WTC11 (cell line): ENCODE measurements at regions not wholly inside any gene's neighbourhood (a gene's known extent, or its start where the extent isn't known, plus 50 kb on each side); places are given as distances from the start of the nearest gene placed in this dataset.

Experiments
- ATAC-seq: fragments of 200-7000 bp; cut with Tn5 transposase; 2 replicates; pipeline ENCODE4 v1.10.0; 2021; ENCODE audit warnings: mild to moderate bottlenecking, moderate library complexity
- CTCF ChIA-PET: fragments of 300-600 bp; sonication (Branson Sonifier 250); formaldehyde crosslinking; loops from one replicate; lab custom pipeline; 2021; ENCODE audit warnings: antibody characterized with exemption; lab: Charles Lee
- POLR2A ChIA-PET: fragments of 350-600 bp; sonication (Branson Sonifier 250); formaldehyde crosslinking; loops from one replicate; lab custom pipeline; 2021; ENCODE audit warnings: antibody characterized with exemption; lab: Charles Lee
- DNase-seq: peaks from one replicate; pipeline ENCODE4 v3.0.0; 2021; ENCODE audit warnings: low spot score
- H3K27ac Mint-ChIP-seq: 2 replicates; pipeline ENCODE4 v1.8.0; 2021; ENCODE audit warnings: mixed read lengths
- H3K27me3 Mint-ChIP-seq: 2 replicates; pipeline ENCODE4 v1.8.0; 2021; ENCODE audit warnings: low read depth, mild to moderate bottlenecking, moderate library complexity, mixed read lengths
- H3K36me3 Mint-ChIP-seq: 2 replicates; pipeline ENCODE4 v1.8.0; 2021; ENCODE audit warnings: mixed read lengths
- H3K4me1 Mint-ChIP-seq: 2 replicates; pipeline ENCODE4 v1.8.0; 2022; ENCODE audit warnings: mixed read lengths
- H3K4me3 Mint-ChIP-seq: 2 replicates; pipeline ENCODE4 v1.8.0; 2021; ENCODE audit warnings: mild to moderate bottlenecking, moderate library complexity, mixed read lengths
- H3K9me3 Mint-ChIP-seq: 2 replicates; pipeline ENCODE4 v1.8.0; 2021; ENCODE audit warnings: mixed read lengths
- AR ChIP-seq: fragments of 250-450 bp; sonication (Bioruptor Pico); IDR thresholded peaks from 2 replicates; pipeline ENCODE4 v1.9.0; 2021; ENCODE audit warnings: mild to moderate bottlenecking
- ATF2 ChIP-seq: sonication (generic); formaldehyde crosslinking; IDR thresholded peaks from 2 replicates; pipeline ENCODE4 v1.8.1; 2022; ENCODE audit warnings: low read depth, missing genetic modification reagents, borderline replicate concordance
- EMX1 ChIP-seq: fragments of 250-450 bp; sonication (Bioruptor Pico); IDR thresholded peaks from 2 replicates; pipeline ENCODE4 v1.8.0; 2021; ENCODE audit warnings: mild to moderate bottlenecking
- ETV6 ChIP-seq: sonication (generic); formaldehyde crosslinking; IDR thresholded peaks from 2 replicates; pipeline ENCODE4 v1.8.1; 2022; ENCODE audit warnings: mild to moderate bottlenecking, missing genetic modification reagents
- HMGA2 ChIP-seq: fragments of 250-450 bp; sonication (Bioruptor Pico); IDR thresholded peaks from 2 replicates; pipeline ENCODE4 v1.4.0; 2021; ENCODE audit warnings: mild to moderate bottlenecking, moderate library complexity
- JAZF1 ChIP-seq: fragments of 250-450 bp; sonication (Bioruptor Pico); IDR thresholded peaks from 2 replicates; pipeline ENCODE4 v1.9.0; 2021; ENCODE audit warnings: moderate library complexity, mild to moderate bottlenecking, inconsistent platforms
- MAX ChIP-seq: sonication (generic); formaldehyde crosslinking; IDR thresholded peaks from 2 replicates; pipeline ENCODE4 v1.8.0; 2022; ENCODE audit warnings: mild to moderate bottlenecking, missing genetic modification reagents
- MXD4 ChIP-seq: fragments of 250-450 bp; sonication (Bioruptor Pico); IDR thresholded peaks from 2 replicates; pipeline ENCODE4 v1.8.0; 2021; ENCODE audit warnings: mild to moderate bottlenecking, moderate library complexity, borderline replicate concordance
- NFATC4 ChIP-seq: fragments of 250-450 bp; sonication (Bioruptor Pico); IDR thresholded peaks from 2 replicates; pipeline ENCODE4 v1.9.0; 2021; ENCODE audit warnings: mild to moderate bottlenecking
- NR1H2 ChIP-seq: sonication (generic); formaldehyde crosslinking; IDR thresholded peaks from 2 replicates; pipeline ENCODE4 v1.9.0; 2021; ENCODE audit warnings: mild to moderate bottlenecking, moderate library complexity, missing genetic modification reagents
- OVOL2 ChIP-seq: fragments of 250-450 bp; sonication (Bioruptor Pico); IDR thresholded peaks from 2 replicates; pipeline ENCODE4 v1.9.0; 2021; ENCODE audit warnings: mild to moderate bottlenecking, borderline replicate concordance
- PRDM15 ChIP-seq: sonication (generic); formaldehyde crosslinking; IDR thresholded peaks from 2 replicates; pipeline ENCODE4 v1.8.0; 2022; ENCODE audit warnings: missing genetic modification reagents
- TEAD4 ChIP-seq: sonication (generic); formaldehyde crosslinking; IDR thresholded peaks from 2 replicates; pipeline ENCODE4 v1.8.0; 2022; ENCODE audit warnings: mild to moderate bottlenecking, missing genetic modification reagents
- USF2 ChIP-seq: sonication (generic); formaldehyde crosslinking; IDR thresholded peaks from 2 replicates; pipeline ENCODE4 v1.8.1; 2023; ENCODE audit warnings: mild to moderate bottlenecking, missing genetic modification reagents, moderate library complexity
- ZBTB21 ChIP-seq: sonication (generic); formaldehyde crosslinking; IDR thresholded peaks from 2 replicates; pipeline ENCODE4 v1.8.1; 2023; ENCODE audit warnings: mild to moderate bottlenecking, missing genetic modification reagents, borderline replicate concordance

- no peaks in the 10 kb centered on the region for H3K4me1 Mint-ChIP-seq
- CTCF ChIA-PET, result no interaction called here
- H3K36me3 Mint-ChIP-seq, result no peaks in the 10 kb centered on the region
- DNase-seq, result no peak
- peaks cover 11% of the 10 kb centered on the region for H3K27me3 Mint-ChIP-seq
- no peak overlapping the region for H3K27ac Mint-ChIP-seq
- H3K4me3 Mint-ChIP-seq, result no peak overlapping the region
- H3K9me3 Mint-ChIP-seq, result peaks cover 6% of the 10 kb centered on the region
- POLR2A ChIA-PET, result no interaction called here
- no peak for ATAC-seq
- TF ChIP-seq EMX1 (CRISPR knock-in tag), result no peak
- no peak for TF ChIP-seq PRDM15 (CRISPR knock-in tag)
- TF ChIP-seq MXD4, result no peak
- TF ChIP-seq ZBTB21 (CRISPR knock-in tag), result no peak
- no peak for TF ChIP-seq TEAD4 (CRISPR knock-in tag)
- no peak for TF ChIP-seq MAX (CRISPR knock-in tag)
- no peak for TF ChIP-seq OVOL2 (CRISPR knock-in tag)
- no peak for TF ChIP-seq ATF2 (CRISPR knock-in tag)
- TF ChIP-seq, all 79 proteins: peak for 0
Observed at GRCh38 chr9:34825775-34826174, 115.8 kb upstream of the CCL21 start.

GRCh38 chr9:34823778-34824177 lies 113.8 kb upstream of the CCL21 start:
- ChIA-PET POLR2A (no interaction called here), CTCF (interaction anchor here (0.7 to 1.2 kb wide), 3 partner anchors 15 to 78 kb away, joined by 3 to 5 read pairs (median 3); no protein-coding TSS in a partner anchor)
- Mint-ChIP-seq H3K9me3 (peaks cover 22% of the 10 kb centered on the region), H3K27ac (no peak overlapping the region), H3K4me1 (no peaks in the 10 kb centered on the region), H3K4me3 (no peak overlapping the region), H3K27me3 (peaks cover 11% of the 10 kb centered on the region), H3K36me3 (peaks cover 5% of the 10 kb centered on the region; the same call in 1 of the 2 replicates)
- TF ChIP-seq AR (CRISPR knock-in tag), result no peak
- no peak for TF ChIP-seq HMGA2
- no peak for TF ChIP-seq USF2 (CRISPR knock-in tag)
- TF ChIP-seq JAZF1 (CRISPR knock-in tag), result no peak
- DNase-seq (no peak), ATAC-seq (no peak)

- CTCF ChIA-PET, result interaction anchor here (0.8 to 2.8 kb wide), 5 partner anchors 16 to 175 kb away, joined by 3 to 17 read pairs (median 3); no protein-coding TSS in a partner anchor
- peaks cover 3% of the 10 kb centered on the region; the same call in 1 of the 2 replicates for H3K4me1 Mint-ChIP-seq
- POLR2A ChIA-PET, result interaction anchor here (0.6 kb wide), 1 partner anchor 181 kb away, joined by 3 read pairs; no protein-coding TSS in a partner anchor
- H3K27me3 Mint-ChIP-seq, result peaks cover 84% of the 10 kb centered on the region
- no peak for DNase-seq
- H3K27ac Mint-ChIP-seq, result no peak overlapping the region
- peak overlapping the region; percentile 23; the same call in 1 of the 2 replicates for H3K4me3 Mint-ChIP-seq
- H3K9me3 Mint-ChIP-seq, result peaks cover 30% of the 10 kb centered on the region
- TF ChIP-seq ETV6 (CRISPR knock-in tag), result no peak
- TF ChIP-seq NFATC4 (CRISPR knock-in tag), result no peak
- TF ChIP-seq NR1H2, result no peak
- 0 out of 2 replicates have a peak, but pooled peaks cover 3% of the 10 kb centered on the region for H3K36me3 Mint-ChIP-seq
- no peak for ATAC-seq
Observed at GRCh38 chr9:34810187-34810524, 100.2 kb upstream of the CCL21 start.
